HG03575 (cell line): ENCODE measurements at regions not wholly inside any gene's neighbourhood (a gene's known extent, or its start where the extent isn't known, plus 50 kb on each side); places are given as distances from the start of the nearest gene placed in this dataset.
"Not testable (repeated sequence)": the region's sequence is repeated elsewhere in the genome, so short reads cannot be mapped to it uniquely, and the experiment has no call there.

Experiments
- ATAC-seq: cut with Tn5 transposase; IDR thresholded peaks from one replicate; pipeline ENCODE4 v1.9.1; 2021; ENCODE audit not compliant: unreplicated experiment, insufficient number of reproducible peaks, low FRiP score; ENCODE audit errors: extremely low read depth

DNA sequence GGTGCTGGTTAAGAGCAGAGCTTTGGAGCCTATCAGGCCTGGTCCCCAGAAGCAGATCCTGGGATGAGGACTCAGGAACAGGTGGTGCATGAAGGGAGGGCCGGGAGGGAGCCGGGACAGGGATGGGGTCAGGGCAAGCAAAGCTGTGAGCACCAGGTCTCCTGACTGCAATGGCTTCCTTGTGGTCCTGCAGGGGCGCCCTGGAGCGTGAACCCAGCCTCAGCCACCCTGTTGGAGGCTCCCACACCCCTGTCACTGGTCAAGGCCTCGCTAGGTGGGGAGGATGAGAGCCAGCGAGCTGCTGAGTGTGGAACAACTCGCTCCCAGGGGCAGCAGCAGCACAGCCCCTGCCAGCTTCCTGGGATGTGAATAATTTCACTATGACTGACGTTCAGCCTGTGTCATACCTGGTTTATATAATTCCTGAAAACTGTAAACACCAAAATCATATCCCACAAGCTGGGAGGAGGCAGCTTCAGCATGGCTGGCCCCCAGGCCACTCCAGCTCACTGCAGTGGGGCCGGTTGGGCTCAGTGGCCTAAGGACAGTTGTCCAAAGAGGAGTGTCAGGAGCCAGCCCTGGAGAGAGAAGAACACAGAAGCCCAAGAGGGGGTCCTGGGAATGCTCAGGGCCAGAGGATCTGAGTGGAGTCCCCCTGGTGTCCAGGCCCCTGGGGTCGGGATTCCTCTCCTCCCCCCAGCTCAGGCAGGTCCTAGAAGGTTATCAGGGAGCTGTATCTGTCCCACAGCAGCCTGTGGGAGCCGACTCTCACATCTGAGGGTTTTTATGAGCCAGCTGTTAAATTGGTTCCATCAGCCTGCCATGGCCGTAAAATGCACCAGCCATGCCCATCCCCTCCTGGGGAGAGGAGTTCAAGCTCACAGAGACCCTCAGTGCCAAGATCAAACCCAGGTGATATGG, 272.9 kb downstream of the ADGRD1 start:
- ATAC-seq, result no peak

DNA sequence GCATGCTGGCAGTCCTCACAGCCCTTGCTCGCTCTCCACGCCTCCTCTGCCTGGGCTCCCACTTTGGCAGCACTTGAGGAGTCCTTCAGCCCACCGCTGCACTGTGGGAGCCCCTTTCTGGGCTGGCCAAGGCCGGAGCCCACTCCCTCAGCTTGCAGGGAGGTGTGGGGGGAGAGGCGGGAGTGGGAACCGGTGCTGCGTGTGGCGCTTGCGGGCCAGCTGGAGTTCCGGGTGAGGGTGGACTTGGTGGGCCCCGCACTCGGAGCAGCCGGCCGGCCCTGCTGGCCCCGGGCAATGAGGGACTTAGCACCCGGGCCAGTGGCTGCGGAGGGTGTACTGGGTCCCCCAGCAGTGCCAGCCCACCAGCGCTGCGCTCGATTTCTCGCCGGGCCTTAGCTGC, 273.9 kb downstream of the ADGRD1 start:
- ATAC-seq, result not testable (repeated sequence)

DNA sequence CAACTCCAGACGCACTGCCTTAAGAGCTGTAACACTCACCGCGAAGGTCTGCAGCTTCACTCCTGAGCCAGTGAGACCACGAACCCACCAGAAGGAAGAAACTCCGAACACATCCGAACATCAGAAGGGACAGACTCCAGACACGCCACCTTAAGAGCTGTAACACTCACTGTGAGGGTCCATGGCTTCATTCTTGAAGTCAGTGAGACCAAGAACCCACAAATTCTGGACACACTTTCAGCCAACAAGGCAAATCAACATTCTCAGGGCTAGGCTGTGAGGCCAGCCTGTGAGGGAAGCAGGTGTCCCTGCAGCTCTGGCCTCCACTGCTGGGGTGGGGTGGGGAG, 275.3 kb downstream of the ADGRD1 start:
- not testable (repeated sequence) for ATAC-seq

DNA sequence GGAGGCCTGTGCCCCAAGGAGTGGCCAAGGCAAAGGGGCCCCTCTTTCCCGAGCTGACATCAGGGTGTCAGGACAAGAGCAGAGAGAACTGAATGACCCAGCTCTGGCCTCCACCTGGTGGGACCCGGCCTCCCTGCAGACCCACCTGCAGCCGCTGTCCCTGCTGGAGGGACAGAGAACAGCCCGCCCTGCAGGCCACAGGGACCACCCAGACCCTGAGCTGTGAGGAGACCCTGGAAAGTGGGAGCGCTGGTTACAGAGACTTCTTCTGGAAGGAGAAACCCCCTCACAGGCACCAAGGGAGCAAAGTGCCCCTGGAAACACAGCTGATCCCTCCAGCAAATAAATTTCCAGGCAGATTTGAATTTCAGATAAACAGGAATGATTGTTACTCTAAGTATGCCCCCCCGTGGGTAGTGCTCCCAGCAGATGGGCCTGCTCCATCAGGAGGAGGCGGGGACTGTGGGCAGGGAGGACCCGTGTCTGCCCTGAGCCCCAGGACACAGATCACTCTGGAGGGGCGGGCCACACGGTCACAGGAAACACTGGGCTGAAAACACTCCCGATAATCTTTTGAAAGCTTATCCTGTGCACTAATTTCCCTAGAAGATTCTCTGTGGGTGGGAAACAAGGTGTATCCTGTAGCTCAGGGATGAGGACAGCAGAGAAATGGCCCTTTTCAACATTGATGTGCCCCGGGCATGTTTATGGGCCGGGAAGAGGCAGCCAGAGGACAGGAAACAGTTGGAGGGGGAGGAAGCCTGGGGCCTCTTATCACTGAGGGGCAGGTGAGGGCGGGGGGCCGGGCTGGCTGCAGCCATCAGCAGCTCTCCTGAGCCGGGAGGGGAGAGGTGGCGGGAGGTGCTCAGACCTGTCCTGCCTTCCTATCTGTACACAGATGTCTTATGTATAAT, 276.0 kb downstream of the ADGRD1 start:
- no peak for ATAC-seq

DNA sequence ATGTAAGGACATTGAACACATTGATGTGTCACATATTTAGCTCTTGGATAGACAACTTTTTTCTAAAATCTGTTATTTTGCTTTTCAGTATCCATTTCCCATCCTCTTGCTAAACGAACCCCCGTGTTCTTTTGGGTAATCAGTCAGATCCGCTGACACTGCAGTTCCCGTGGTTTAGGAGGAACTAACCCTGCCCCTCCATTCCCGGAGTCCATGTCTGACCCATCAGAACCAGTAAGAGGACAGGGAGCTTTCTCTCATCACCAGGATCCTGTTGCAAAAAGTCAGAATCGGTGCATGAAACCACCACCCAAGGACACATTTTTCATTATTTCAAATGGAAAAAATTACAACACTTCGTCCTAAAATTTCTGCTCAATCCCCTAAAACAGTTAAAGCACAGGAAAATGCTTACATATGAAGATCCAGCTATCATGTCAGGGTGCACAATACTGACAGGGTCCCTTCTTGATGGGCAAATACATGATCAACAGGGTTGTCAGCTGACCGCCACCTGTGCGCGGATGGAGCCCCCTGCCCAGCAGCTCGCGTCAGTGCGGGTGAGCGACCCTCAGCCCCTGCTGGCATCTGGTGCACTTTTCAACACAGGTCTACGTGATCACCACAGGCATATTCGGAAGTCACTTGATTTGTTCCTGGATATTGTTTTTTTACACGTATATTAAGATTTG, 276.8 kb downstream of the ADGRD1 start:
- ATAC-seq, result no peak

DNA sequence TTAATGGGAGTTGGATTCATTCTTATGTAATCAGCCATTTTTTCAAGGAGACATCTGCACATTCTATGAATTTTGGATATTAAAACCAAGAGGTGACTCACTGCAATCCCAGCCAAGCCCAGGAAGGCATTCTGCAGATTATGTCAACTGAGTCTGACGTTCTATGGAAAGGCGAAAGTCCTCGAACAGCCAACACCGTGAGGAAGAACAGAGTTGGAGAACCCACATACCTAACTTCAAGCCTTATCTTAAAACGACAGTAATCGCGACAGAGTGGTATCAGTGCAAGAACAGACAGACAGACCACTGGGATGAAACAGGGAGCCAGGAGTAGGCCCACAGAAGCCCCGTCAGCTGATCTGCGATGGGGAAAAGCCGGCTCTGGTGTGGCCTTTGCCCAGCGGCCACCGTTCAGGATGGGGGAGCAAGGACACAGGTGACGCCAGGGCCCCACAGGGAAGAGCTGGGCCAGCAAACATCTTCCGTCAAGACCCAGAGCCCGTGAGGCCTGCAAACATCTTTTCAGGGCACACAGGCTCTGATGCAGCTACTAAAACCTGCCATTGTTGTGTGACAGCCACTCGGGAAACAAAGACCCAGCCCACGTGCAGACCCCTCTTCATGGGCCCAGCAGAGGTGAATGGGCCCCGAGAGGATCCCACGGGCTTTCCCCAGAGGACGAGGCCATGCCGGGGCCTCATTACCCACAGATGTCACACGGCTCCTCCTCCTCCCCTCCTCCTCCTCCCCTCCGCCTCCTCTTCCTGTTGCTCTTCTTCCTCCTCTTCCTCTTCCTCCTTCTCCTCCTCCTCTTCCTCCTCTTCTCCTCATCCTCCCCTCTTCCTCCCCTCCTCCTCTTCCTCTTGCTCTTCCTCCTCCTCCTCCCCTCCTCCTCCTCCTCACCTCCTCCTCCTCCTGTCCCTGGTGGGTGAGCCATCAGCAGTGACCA, 277.6 kb downstream of the ADGRD1 start:
- ATAC-seq, result no peak

DNA sequence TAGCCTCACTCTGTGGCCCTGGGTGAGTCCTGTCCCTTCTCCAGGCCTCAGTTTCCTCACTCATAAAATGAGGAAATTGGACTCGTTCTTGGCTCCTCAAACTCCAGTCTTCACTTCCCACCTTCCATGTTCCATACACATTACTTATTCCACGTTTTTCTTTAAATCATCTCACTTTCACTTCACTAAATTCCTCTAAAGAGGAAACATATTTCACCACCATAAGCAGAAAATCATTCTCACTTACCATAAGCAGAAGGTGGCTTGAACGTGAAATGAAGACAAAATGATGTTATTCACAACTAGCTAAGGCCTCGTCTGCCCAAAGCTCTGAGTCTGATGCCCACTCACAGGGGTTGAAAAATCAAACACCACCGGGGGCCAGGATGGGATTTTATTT, 278.3 kb downstream of the ADGRD1 start:
- no peak for ATAC-seq

DNA sequence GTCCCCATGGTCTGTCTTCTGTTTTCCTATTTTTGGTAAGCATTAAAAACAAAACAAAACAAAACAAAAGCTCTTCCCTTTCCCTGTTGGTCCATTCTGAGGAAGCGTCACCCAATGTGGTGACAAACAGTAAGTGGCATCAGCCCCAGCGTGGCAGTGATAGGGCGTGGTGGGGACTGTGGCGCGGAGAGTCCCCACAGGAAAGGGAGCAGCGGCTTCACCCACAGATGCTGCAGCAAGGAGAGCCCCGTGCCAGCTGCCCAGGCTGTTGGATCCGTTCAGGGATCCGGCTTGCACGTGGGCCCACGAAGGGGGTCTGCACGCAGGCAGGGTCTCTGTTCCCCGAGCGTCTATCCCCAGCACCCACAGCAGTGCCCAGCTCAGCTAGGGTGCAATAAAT, 279.2 kb downstream of the ADGRD1 start:
- not testable (repeated sequence) for ATAC-seq

DNA sequence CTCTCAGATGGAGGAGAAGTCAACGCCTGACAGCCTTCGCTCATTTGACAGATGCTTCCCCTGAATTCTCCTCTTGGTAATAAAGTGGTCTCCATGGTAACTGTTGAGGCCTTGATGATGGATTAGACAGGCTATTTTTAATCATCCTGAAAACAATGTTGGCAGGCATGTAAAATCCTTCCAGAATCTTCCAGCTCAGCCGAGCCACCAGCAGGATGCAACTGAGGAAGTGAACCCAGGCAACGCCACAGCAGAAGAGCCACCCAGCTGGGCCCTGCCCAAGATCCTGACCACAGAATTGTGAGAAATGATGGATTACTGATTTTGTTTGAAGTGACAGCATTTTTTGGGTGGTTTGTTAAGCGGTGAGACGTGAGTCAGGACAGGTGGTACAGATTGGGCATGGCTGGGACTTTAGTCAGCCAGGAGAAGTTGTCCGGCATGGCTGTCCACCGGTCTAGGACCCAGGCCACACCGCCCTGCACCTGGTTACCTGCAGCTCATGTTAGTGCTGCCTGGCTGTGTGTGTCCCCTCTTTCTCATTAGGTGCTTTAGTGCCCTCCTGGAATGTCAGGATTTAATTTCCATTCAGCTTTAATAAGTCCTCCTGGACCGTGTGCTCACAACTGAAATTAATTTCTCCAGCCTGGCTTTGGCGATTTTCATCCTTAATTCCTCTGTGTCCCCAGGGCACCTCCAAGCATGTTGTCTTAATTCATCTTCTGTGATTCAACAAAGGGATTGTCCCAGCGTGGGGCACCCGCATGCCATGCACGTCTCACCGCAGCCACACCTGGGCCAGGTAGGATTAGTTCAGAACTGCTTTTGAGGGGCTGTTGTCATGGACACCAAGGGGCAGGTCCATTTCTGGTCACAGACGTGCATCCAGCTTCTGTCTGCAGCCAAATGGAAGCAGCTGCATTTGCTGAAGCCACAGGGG, 280.4 kb downstream of the ADGRD1 start:
- not testable (repeated sequence) for ATAC-seq

DNA sequence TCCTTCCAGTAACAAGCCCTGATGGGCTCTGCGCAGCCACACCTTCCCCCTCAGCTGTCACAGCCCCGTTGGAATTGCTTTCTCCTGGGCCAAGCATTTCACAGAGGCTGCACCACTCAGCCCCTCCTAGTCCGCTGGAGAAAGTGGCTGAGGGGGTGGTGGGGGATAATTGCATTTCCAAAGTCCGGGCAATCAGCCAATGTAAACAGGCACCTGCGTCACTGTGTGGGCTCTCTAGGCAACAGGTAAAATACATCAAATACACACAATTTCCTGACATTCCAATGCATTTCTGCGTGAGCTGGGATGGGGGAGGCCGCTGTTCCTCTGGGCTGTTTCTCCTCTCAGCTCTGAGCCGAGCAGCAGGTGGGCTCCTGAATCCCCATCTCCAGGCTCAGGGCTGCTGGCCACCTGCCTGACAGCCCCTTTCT, 281.1 kb downstream of the ADGRD1 start:
- ATAC-seq, result not testable (repeated sequence)

DNA sequence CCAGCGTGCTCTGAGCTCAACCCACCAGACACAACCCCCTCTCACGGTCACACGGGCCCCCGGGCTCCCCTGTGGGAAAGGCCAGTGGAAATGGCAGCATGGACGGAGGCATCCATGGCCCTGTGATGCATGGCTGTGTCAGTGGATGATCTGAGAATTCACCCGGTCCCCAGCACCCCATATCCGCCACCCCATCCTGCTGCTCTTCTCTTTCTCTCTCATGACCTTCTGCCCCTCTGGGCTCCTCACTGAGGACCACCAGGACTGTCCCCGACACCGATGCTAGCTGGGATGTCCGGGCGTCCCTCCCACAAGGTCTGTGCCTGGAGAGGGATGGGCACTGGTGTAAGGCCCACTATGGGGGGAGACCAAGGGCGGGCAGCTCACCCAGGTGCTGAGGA, 282.2 kb downstream of the ADGRD1 start:
- ATAC-seq, result no peak

DNA sequence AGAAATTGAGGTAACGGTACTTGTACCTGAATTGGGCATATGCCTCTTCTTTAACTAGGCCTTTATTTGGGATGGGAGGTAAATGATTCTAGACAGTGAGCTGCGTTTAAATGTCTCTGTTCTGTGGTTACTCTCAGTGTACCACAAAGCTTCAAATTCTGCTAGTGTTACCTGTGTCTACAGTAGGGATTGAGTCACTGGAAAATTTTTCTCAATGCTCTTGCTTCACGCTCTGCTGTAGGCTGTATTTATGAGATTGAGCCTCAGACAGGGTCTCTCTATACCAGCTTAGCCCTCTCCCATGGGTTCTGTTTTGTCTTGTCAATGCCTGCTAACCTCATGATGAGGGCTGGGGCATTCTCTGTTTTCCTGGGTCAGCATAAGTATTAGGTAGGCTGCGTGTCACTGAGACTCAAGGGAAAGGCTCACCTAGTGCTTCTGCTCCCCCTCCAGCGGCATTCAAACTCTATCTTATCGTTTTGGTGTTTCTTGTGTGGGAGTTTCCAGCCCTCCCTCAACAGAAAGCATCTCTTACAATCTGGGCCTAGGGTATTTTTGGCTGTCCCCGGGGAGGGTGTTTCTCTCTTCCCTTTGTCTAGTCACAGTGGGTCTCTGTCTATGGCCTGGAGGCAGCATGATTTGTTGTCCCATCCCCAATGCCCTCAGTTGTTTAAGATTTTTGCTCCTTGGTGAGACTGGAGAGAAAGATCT, 285.8 kb downstream of the ADGRD1 start:
- ATAC-seq, result peak; percentile 60

DNA sequence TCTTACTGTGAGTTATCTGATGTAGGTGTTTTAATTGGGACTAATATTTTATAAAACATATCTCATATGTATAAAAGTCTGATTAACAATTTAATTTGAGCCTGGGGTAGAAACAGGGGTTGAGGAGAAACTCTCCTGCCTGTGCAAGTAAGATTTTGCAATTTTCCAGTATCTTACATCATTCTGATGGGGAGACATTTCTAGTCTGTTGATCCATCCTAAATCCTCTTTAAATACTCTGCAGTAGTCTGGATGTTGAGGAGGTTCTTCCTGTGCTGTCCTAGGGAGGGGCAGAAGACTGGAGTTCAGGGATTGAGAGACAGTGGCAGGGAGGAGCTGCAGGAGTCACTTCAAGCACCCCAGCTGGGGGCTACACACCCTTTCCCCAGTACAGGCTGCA, 287.8 kb downstream of the ADGRD1 start:
- ATAC-seq, result no peak

DNA sequence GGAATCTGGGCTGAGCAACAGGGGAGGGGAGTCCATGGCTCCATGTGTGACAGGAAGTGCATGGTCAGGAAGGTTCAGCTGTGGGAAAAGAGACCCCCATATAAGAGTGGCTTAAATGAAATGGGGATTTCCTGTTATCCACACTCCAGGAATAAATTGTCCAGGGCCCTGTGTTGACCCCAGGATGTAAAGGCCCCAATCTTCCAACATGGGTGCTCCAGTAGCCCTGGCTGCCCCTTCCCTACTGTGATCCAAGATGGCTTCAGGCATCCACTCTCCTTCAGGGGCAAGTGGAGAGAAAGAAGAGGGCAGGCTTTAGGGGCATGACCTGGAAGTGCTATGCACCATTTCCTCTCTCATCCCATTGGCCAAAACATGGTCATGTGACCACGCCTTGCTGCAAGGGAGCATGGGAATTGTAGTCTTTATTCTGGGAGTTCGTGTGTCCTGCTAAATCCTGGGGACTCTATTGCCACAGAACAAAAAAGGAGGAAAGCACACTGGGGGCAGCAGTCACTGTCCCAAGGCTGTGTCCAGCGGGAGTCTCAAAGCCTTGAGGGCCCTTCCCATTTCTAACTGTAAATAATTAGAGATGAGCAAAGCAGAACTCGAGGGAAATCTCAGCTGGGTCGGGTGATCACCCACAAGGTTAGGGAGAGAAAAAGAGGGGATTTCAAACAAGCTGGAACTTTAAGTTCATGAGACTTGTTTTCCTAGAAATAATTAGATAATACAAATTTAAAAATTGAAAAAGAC, 289.2 kb downstream of the ADGRD1 start:
- ATAC-seq, result no peak

DNA sequence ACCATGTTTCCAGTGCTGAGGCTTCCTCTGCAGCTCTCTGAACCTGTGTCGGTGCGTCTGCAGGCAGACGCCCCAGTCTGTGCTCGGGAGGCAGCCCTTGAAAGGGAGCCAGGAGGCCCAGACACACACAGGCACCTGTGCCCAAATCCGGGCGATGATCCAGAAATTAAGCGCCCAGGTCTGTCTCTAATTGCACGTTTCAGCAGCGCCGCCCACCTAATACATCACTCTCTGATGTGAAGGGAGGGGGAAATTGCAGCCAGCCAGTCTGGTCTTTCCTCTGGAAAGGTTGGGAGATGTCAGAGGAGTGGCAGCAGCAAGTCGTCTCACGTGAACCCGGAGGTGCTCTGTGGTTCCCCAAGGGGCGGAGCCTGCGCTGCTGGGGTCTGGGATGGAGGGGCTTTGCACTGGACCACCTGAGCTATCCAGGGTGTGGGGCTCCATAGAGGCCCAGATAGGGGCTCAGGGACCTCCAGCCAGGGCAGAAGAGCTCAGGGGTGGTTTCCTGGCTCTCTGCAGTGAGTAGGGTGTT, 290.5 kb downstream of the ADGRD1 start:
- not testable (repeated sequence) for ATAC-seq

DNA sequence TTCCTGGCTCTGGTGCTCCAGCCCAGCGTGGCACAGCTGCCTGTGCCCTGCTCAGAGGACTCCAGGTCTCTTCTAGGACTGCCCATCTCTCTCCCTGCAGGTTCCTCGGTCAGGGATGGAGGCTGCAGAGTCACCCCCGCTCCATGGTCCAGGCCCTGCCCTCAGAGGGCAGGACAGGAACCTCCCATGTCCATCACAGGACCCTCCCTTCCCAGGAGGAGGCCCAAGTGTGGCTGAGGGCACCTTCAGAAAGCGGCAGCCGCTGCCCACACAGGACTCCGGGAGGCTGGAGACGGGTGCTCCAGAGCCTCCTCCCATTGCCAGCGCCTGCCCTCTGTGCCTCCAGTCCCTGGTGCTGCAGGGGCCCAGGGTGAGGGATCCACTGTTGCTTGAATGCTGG, 291.5 kb downstream of the ADGRD1 start:
- ATAC-seq, result not testable (repeated sequence)
